Gastroesophageal sphincter (tissue), 4 donors: ENCODE measurements at regions not wholly inside any gene's neighbourhood (a gene's known extent, or its start where the extent isn't known, plus 50 kb on each side); places are given as distances from the start of the nearest gene placed in this dataset.
A peak's percentile ranks its signal among the peaks of the same experiment; 100 is the strongest.

Experiments
- ATAC-seq: fragments of 150-250 bp; one replicate; pipeline ENCODE4 v1.9.1; 2016; ENCODE audit warnings: mild to moderate bottlenecking, moderate library complexity
- H3K27ac ChIP-seq, 4 donors: fragments of 200-600 bp; sonication (generic) in 3 of 4; 1 replicate in 3 of 4; 2 replicates in 1 of 4; pipeline ENCODE4 v1.5.1; 2016 to 2019
- H3K27me3 ChIP-seq: fragments of 200-600 bp; sonication (generic); one replicate; pipeline ENCODE4 v1.5.1; 2019
- H3K36me3 ChIP-seq, 2 donors: fragments of 200-600 bp; sonication (generic); one replicate each; pipeline ENCODE4 v1.5.1; 2019; ENCODE audit warnings: control low read depth in 1 of 2
- H3K4me1 ChIP-seq, 3 donors: fragments of 200-600 bp; sonication (generic); 1 replicate in 2 of 3; 2 replicates in 1 of 3; pipeline ENCODE4 v1.5.1; 2016 to 2019; ENCODE audit warnings: control low read depth in 2 of 3
- H3K4me3 ChIP-seq, 2 donors: fragments of 200-600 bp; sonication (generic); one replicate each; pipeline ENCODE4 v1.5.1; 2019; ENCODE audit warnings: mild to moderate bottlenecking in 1 of 2, moderate library complexity in 1 of 2
- H3K9me3 ChIP-seq, 3 donors: fragments of 200-600 bp; sonication (generic); one replicate each; pipeline ENCODE4 v1.5.1; 2017 to 2019; ENCODE audit warnings: control low read depth in 2 of 3
- EP300 ChIP-seq: sonication (generic); formaldehyde crosslinking; IDR thresholded peaks from one replicate; pipeline ENCODE4 v1.6.1; 2017; ENCODE audit warnings: antibody characterized with exemption, mild to moderate bottlenecking
- POLR2A ChIP-seq, 2 donors: fragments of 450-650 bp; IDR thresholded peaks; one replicate each; pipeline ENCODE4 v1.6.1; 2017; ENCODE audit warnings: antibody characterized with exemption in 2 of 2, mild to moderate bottlenecking in 2 of 2, moderate library complexity in 1 of 2
- POLR2AphosphoS5 ChIP-seq: sonication (generic); formaldehyde crosslinking; IDR thresholded peaks from one replicate; pipeline ENCODE4 v1.6.1; 2017; ENCODE audit warnings: antibody characterized with exemption
- WGBS, 2 donors: methylation state at CpG; one replicate each; pipeline ENCODE4 v1.1.5; 2018; ENCODE audit warnings: low coverage in 1 of 2; 5-methylcytosine and 5-hydroxymethylcytosine counted together
- small RNA-seq, 4 donors: library from RNA; depleted of rRNA; stranded (forward); fragments of <200 nt; gene quantifications; one replicate each; pipeline ENCODE3, GENCODE V24; 2016
- TF ChIP-seq, protein P1 (sequence below), 4 experiments: fragments of 200-600 bp in 2 of 4; fragments of 450-650 bp in 2 of 4; sonication (generic) in 1 of 4; IDR thresholded peaks; one replicate each; pipeline ENCODE4 v1.5.1; 2017 to 2019; ENCODE audit warnings: antibody characterized with exemption in 4 of 4, mild to moderate bottlenecking in 2 of 4, moderate library complexity in 2 of 4

DNA sequence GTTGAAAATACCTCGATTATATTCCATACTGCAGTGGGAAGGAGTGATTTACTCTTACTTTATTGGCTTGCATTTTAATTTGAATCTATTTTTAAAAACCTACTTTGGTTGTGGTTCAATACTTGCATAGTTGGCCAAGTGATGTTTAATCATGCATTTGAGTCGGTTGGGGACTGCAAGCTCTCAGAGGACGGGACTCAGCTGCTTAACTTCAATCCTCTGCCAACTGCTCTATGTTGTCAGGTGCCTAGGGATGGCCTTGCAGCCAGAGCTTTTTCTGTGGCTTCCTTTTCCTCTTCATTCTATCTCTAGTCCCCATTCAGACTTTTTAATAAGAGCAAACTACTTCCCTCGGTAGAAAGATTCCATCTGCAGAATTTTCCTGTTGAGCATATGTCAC lies 53.4 kb upstream of the KRR1 start:
- Histone ChIP-seq H3K36me3 (no peaks in the 10 kb centered on the region), H3K27me3 (no peaks in the 10 kb centered on the region), H3K4me1 (no peaks in the 10 kb centered on the region), H3K4me3 (no peak overlapping the region), H3K9me3 (no peaks in the 10 kb centered on the region), H3K27ac (peak overlapping the region in 1 of 4 donors; percentile 14)
- 53% methylated on average over 3 to 4 of the region's 4 CpGs for WGBS, 2 donors
- no peak for ATAC-seq
- no peak for TF ChIP-seq EP300
- no peak for TF ChIP-seq POLR2AphosphoS5
- no peak for TF ChIP-seq POLR2A (IDR thresholded peaks at IDR 0.05)
- TF ChIP-seq, protein P1, sequence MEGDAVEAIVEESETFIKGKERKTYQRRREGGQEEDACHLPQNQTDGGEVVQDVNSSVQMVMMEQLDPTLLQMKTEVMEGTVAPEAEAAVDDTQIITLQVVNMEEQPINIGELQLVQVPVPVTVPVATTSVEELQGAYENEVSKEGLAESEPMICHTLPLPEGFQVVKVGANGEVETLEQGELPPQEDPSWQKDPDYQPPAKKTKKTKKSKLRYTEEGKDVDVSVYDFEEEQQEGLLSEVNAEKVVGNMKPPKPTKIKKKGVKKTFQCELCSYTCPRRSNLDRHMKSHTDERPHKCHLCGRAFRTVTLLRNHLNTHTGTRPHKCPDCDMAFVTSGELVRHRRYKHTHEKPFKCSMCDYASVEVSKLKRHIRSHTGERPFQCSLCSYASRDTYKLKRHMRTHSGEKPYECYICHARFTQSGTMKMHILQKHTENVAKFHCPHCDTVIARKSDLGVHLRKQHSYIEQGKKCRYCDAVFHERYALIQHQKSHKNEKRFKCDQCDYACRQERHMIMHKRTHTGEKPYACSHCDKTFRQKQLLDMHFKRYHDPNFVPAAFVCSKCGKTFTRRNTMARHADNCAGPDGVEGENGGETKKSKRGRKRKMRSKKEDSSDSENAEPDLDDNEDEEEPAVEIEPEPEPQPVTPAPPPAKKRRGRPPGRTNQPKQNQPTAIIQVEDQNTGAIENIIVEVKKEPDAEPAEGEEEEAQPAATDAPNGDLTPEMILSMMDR (IDR thresholded peaks at IDR 0.05) = no peak

GRCh38 chr12:75564398-75564797 lies 53.0 kb upstream of the KRR1 start:
- no peak for TF ChIP-seq POLR2A (IDR thresholded peaks at IDR 0.05)
- TF ChIP-seq EP300 = no peak
- Histone ChIP-seq H3K27ac (peak overlapping the region in 1 of 4 donors; percentile 14), H3K9me3 (no peaks in the 10 kb centered on the region), H3K27me3 (no peaks in the 10 kb centered on the region), H3K36me3 (no peaks in the 10 kb centered on the region), H3K4me3 (no peak overlapping the region), H3K4me1 (no peaks in the 10 kb centered on the region)
- ATAC-seq = peak; percentile 50
- 71 to 78% methylated on average over 2 of the region's 2 CpGs for WGBS, 2 donors

GRCh38 chr12:75563351-75563750 lies 51.9 kb upstream of the KRR1 start:
- Histone ChIP-seq H3K27me3 (no peaks in the 10 kb centered on the region), H3K9me3 (no peaks in the 10 kb centered on the region), H3K4me1 (no peaks in the 10 kb centered on the region), H3K4me3 (no peak overlapping the region), H3K27ac (no peak overlapping the region), H3K36me3 (no peaks in the 10 kb centered on the region)
- TF ChIP-seq POLR2A (IDR thresholded peaks at IDR 0.05) (no peak), EP300 (no peak), POLR2AphosphoS5 (no peak)
- TF ChIP-seq, protein P1 (IDR thresholded peaks at IDR 0.05) = no peak
- 81 to 96% methylated on average over 2 of the region's 2 CpGs for WGBS, 2 donors
- no peak for ATAC-seq

DNA sequence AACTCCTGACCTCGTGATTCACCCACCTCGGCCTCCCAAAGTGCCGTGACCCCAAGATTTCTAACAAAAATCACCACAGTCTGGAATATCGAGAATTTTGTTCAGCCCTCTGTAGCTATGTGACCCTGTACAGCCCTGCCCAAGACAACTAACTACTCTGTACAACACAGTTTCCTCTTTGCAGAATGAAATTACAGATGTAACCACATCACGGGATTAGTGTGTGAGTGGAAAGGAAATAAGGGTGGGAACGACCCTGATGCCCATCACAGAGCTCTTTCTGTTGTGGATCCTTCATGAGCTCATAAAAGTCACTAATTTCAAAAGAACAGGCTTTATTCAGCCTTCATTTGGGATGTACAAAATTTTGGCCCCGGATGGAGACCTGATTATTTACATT lies 50.5 kb upstream of the KRR1 start:
- Histone ChIP-seq H3K4me3 (no peak overlapping the region), H3K36me3 (no peaks in the 10 kb centered on the region), H3K9me3 (no peaks in the 10 kb centered on the region), H3K4me1 (no peaks in the 10 kb centered on the region), H3K27ac (no peak overlapping the region), H3K27me3 (no peaks in the 10 kb centered on the region)
- TF ChIP-seq, protein P1 (IDR thresholded peaks at IDR 0.05) = no peak
- TF ChIP-seq POLR2A (IDR thresholded peaks at IDR 0.05) (no peak), POLR2AphosphoS5 (no peak), EP300 (no peak)
- WGBS, 2 donors = 52 to 61% methylated on average over 4 of the region's 7 CpGs
- no peak for ATAC-seq

Small RNAs in the stretch of these regions (small RNA-seq; reads per million reads assigned to genes)
- gene AC011611.1 = 0 reads per million in 4 donors
- 0 reads per million in 4 donors for gene AC011611.6
- 0 reads per million in 4 donors for gene RF00156
- 0 reads per million in 4 donors for gene RN7SL734P
